ENCODE measurements at regions not wholly inside any gene's neighbourhood (a gene's known extent, or its start where the extent isn't known, plus 50 kb on each side); places are given as distances from the start of the nearest gene placed in this dataset.
A peak's percentile ranks its signal among the peaks of the same experiment; 100 is the strongest.
"Not testable (repeated sequence)": the region's sequence is repeated elsewhere in the genome, so short reads cannot be mapped to it uniquely, and the experiment has no call there.

DNA sequence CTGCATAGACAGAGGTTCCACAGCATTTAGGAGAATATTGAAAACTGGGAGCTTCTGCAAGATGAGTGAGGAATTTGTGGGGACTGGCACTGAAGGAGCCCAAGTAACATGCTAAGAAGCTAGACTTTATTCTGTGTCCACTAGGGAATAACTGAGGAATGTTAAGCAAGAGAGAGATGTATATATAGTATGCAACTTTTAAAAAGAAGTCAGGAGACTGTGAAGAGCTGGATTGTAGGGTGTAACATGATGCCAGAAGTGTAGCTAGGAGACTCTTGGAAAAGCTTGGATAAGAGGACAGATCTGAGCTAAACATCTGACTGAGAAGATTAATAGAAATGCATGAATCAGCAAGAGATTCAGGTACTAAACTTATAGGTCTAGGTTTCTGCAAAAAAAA lies 270.6 kb upstream of the MMADHC start:
- TF ChIP-seq, protein P1, sequence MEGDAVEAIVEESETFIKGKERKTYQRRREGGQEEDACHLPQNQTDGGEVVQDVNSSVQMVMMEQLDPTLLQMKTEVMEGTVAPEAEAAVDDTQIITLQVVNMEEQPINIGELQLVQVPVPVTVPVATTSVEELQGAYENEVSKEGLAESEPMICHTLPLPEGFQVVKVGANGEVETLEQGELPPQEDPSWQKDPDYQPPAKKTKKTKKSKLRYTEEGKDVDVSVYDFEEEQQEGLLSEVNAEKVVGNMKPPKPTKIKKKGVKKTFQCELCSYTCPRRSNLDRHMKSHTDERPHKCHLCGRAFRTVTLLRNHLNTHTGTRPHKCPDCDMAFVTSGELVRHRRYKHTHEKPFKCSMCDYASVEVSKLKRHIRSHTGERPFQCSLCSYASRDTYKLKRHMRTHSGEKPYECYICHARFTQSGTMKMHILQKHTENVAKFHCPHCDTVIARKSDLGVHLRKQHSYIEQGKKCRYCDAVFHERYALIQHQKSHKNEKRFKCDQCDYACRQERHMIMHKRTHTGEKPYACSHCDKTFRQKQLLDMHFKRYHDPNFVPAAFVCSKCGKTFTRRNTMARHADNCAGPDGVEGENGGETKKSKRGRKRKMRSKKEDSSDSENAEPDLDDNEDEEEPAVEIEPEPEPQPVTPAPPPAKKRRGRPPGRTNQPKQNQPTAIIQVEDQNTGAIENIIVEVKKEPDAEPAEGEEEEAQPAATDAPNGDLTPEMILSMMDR (conservative IDR thresholded peaks at IDR 0.05; ENCODE audit: low read length): no peak

DNA sequence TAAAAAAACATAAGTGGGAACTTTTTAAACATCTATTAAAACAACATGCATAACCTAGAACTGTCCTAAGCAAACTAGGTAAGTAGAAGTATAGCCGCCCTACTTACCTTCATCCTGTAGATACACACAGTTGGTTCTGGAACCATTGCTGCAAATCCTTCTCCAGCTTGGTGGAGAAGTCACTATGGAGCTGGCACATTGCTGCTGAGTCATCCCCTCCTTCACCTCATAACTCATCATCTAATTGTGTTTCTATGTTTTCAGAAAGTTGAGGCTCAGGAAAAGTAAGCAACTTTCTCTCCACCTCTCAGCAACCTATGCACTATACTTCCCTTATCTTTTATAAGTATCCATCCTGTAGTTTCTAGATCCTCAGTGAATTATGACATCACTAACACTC lies 269.8 kb upstream of the MMADHC start:
- H3K4me3 ChIP-seq (ENCODE audit: low read length): no peak overlapping the region
- DNase-seq (ENCODE audit: low read depth): peak; percentile 34
- TF ChIP-seq, protein P1 (conservative IDR thresholded peaks at IDR 0.05; ENCODE audit: low read length): no peak

More for the DNA sequence above, 270.6 kb upstream of the MMADHC start:
- peak; percentile 8 for DNase-seq (ENCODE audit: low read depth)
- H3K4me3 ChIP-seq (ENCODE audit: low read length): no peak overlapping the region

DNA sequence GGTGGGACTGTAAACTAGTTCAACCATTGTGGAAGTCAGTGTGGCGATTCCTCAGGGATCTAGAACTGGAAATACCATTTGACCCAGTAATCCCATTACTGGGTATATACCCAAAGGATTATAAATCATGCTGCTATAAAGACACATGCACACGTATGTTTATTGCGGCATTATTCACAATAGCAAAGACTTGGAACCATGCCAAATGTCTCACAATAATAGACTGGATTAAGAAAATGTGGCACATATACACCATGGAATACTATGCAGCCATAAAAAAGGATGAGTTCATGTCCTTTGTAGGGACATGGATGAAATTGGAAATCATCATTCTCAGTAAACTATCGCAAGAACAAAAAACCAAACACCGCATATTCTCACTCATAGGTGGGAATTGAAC lies 268.3 kb upstream of the MMADHC start:
- not testable (repeated sequence) for DNase-seq (ENCODE audit: low read depth); H3K4me3 ChIP-seq (ENCODE audit: low read length)

DNA sequence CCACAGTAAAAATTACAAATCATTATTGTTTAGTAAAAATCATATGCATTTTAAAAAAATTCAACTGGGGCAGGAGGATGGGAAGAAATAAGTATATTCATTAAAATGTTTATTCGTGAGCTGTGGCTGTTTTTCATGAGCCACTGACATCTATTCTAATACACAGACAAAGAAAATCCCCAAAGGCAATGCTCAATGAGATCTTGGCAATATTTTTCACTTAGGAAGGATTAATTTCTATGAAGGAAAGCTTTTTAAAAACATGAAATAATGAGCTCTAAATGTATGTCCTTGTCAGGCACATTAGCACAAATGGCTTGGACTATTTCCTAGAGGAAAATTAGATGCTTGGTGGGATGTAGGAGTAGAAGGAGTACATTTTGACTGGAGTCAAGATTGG lies 262.0 kb upstream of the MMADHC start:
- TF ChIP-seq, protein P1 (conservative IDR thresholded peaks at IDR 0.05; ENCODE audit: low read length): no peak
- DNase-seq (ENCODE audit: low read depth): no peak
- no peak overlapping the region for H3K4me3 ChIP-seq (ENCODE audit: low read length)

DNA sequence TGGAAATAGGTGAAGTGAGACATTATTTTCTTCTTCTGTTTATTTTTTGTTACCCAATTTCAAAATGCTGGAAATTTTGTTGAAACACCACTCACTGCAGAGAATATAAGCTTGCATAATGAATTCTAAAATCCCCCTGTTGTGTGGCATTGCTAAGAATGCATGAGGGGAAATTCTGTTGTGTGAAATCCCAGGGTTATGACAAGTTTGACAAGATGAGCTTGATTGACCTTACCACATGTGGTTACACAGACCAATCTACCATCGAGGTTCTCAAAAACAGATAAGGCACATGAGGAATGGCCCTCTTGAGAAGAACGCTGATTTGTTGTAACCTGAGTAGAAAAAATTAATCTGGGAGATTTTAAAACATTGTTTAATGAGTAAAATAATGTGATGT lies 261.6 kb upstream of the MMADHC start:
- no peak for DNase-seq (ENCODE audit: low read depth)
- no peak overlapping the region for H3K4me3 ChIP-seq (ENCODE audit: low read length)
- TF ChIP-seq, protein P1 (conservative IDR thresholded peaks at IDR 0.05; ENCODE audit: low read length): no peak

DNA sequence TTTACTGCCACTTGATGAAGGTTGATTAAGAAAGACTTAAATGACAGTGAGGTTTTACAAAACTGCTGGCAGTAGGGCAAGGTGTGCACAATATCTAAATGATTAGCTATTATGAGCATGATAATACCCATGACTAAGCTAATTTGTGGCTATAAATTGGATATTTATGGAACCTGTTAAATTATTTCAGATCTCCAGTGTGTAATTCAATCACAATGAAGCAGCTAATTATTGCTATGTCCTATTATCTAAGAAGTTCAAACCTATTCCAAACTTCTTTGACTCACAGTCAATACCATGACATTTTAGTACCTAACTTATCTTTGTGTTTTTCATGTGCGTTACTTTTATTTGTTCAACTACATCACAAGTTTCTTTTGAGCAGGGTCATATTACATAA lies 253.8 kb upstream of the MMADHC start:
- DNase-seq (ENCODE audit: low read depth): no peak
- TF ChIP-seq, protein P1 (conservative IDR thresholded peaks at IDR 0.05; ENCODE audit: low read length): no peak
- H3K4me3 ChIP-seq (ENCODE audit: low read length): no peak overlapping the region

DNA sequence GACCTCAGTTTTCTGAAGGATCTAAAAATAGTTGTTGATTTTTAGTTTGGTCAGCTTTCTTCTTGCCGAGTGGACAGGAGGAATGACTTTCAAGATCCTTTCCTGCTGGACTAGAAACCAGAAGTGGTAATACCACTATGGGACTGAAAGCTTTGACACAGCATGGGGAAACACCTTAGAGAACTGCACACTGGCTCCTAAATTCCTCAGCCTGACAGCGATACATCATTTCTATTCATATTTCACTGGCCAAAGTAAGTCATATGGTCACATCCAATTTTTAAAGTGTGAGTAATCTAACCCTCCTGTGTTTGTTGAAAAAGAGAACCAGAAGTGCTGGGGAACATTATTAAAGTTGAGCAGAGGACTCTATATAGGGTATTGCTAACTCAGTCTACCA lies 244.7 kb upstream of the MMADHC start:
- TF ChIP-seq, protein P1 (conservative IDR thresholded peaks at IDR 0.05; ENCODE audit: low read length): no peak
- peak; percentile 8 for DNase-seq (ENCODE audit: low read depth)
- no peak overlapping the region for H3K4me3 ChIP-seq (ENCODE audit: low read length)

All from AG10803 (cell line).